ENCODE measurements at regions not wholly inside any gene's neighbourhood (a gene's known extent, or its start where the extent isn't known, plus 50 kb on each side); places are given as distances from the start of the nearest gene placed in this dataset.

GRCh38 chr9:109994141-109994540 is 213.8 kb downstream of the C9orf152 start:
- no peak overlapping the region for H3K9ac ChIP-seq (ENCODE audit: insufficient read depth, low read depth, low read length)
- FAIRE-seq (no peak), DNase-seq (ENCODE audit: low spot score) (no peak), ATAC-seq (no peak)
- intact Hi-C loops (cut with micrococcal nuclease; ENCODE audit: unreplicated experiment) (no loop called here), in situ Hi-C loops (cut with HindIII; ENCODE audit: extremely low pct_ligation_motif_present, low pct_unique_long_range_greater_than_20kb) (no loop called here)
- no peaks in the 10 kb centered on the region for H4K20me1 ChIP-seq (ENCODE audit: insufficient read depth, low read length)
- H3K27me3 ChIP-seq (ENCODE audit: control insufficient read depth in 1 of 2, insufficient read depth in 2 of 2, low read length in 2 of 2) = no peaks in the 10 kb centered on the region
- H3K79me2 ChIP-seq (ENCODE audit: insufficient read depth, low read length) = no peaks in the 10 kb centered on the region
- H3K4me2 ChIP-seq (ENCODE audit: low read depth, low read length) = no peak overlapping the region
- 49% methylated on average over 3 of the region's 3 CpGs for WGBS (ENCODE audit: low lambda C conversion rate)
- H3K9me3 ChIP-seq (ENCODE audit: low read length) = no peaks in the 10 kb centered on the region
- BruUV-seq (replicated peaks) = no TSS peak
- CTCF ChIA-PET (ENCODE audit: low intra/inter-chr PET ratio, low total read pairs) = no interaction called here
- POLR2A ChIA-PET = no interaction called here
- no peaks in the 10 kb centered on the region for H3K36me3 ChIP-seq (replicated peaks in 1 of 2; ENCODE audit: control insufficient read depth in 1 of 2, insufficient read depth in 2 of 2, low read length in 2 of 2)
- no peak overlapping the region for H2AFZ ChIP-seq (ENCODE audit: low read length)
- no peaks in the 10 kb centered on the region for H3K4me1 ChIP-seq (ENCODE audit: insufficient read depth, low read length)
- no peak overlapping the region for H3K27ac ChIP-seq (ENCODE audit: extremely low read length, insufficient read depth, low read length)
- H3K4me3 ChIP-seq (replicated peaks in 1 of 3; ENCODE audit: insufficient read depth in 1 of 3, low read depth in 2 of 3, low read length in 3 of 3) = no peak overlapping the region
- TF ChIP-seq IKZF1 (IDR thresholded peaks at IDR 0.05) (no peak), FIP1L1 (IDR thresholded peaks at IDR 0.05; ENCODE audit: borderline replicate concordance, insufficient read depth, low read depth, low read length) (no peak), SMYD3 (CRISPR knock-in tag; IDR thresholded peaks at IDR 0.05) (no peak), ZNF883 (CRISPR knock-in tag; IDR thresholded peaks at IDR 0.05; ENCODE audit: not compliant biosample characterization) (no peak), ZNF569 (CRISPR knock-in tag; IDR thresholded peaks at IDR 0.05; ENCODE audit: borderline replicate concordance) (no peak), PAX8 (CRISPR knock-in tag; IDR thresholded peaks at IDR 0.05; ENCODE audit: borderline replicate concordance) (no peak), ARNT (IDR thresholded peaks at IDR 0.05) (no peak), SAFB2 (CRISPR knock-in tag; IDR thresholded peaks at IDR 0.05; ENCODE audit: borderline replicate concordance, low read depth) (no peak), NR2C2 (CRISPR knock-in tag; IDR thresholded peaks at IDR 0.05; ENCODE audit: borderline replicate concordance) (no peak), CEBPG (CRISPR knock-in tag; IDR thresholded peaks at IDR 0.05) (no peak), PRPF4 (IDR thresholded peaks at IDR 0.05; ENCODE audit: low read depth, low read length, poor library complexity, severe bottlenecking) (no peak), ARNT2 (CRISPR knock-in tag; IDR thresholded peaks at IDR 0.05; ENCODE audit: low read depth) (no peak), ZC3H4 (CRISPR knock-in tag; IDR thresholded peaks at IDR 0.05; ENCODE audit: borderline replicate concordance) (no peak), HMGXB3 (CRISPR knock-in tag; IDR thresholded peaks at IDR 0.05; ENCODE audit: borderline replicate concordance) (no peak), POGK (CRISPR knock-in tag; conservative IDR thresholded peaks at IDR 0.05) (no peak), GZF1 (CRISPR knock-in tag; IDR thresholded peaks at IDR 0.05) (no peak), ZBTB25 (CRISPR knock-in tag; IDR thresholded peaks at IDR 0.05) (no peak)
